Keratinocyte (primary cell): ENCODE measurements at regions not wholly inside any gene's neighbourhood (a gene's known extent, or its start where the extent isn't known, plus 50 kb on each side); places are given as distances from the start of the nearest gene placed in this dataset.

Source experiments
- DNase-seq: peaks from one replicate; pipeline ENCODE4 v3.0.0-alpha.2; 2011; ENCODE audit warnings: low read depth, missing footprints, low spot score
- FAIRE-seq: peaks from 2 replicates; lab custom pipeline; 2011; peaks lifted over from hg19 to GRCh38; lab: Jason Lieb, UNC
- H2AFZ ChIP-seq: 2 replicates; pipeline ENCODE4 v1.6.0; 2012; ENCODE audit warnings: low read length, control low read depth, inconsistent platforms; ENCODE audit not compliant: control insufficient read depth
- H3K27ac ChIP-seq: 2 replicates; pipeline ENCODE4 v1.5.1; 2011; ENCODE audit warnings: low read length; ENCODE audit not compliant: control insufficient read depth, insufficient read depth
- H3K27me3 ChIP-seq: 3 replicates; pipeline ENCODE4 v1.6.0; 2011; ENCODE audit warnings: low read length; ENCODE audit not compliant: control insufficient read depth, insufficient read depth; ENCODE audit errors: extremely low read depth
- H3K36me3 ChIP-seq, 2 experiments: 2 replicates in 1 of 2; 3 replicates in 1 of 2; pipeline ENCODE4 v1.5.1; 2011; ENCODE audit warnings: low read length in 2 of 2, mild to moderate bottlenecking in 1 of 2; ENCODE audit not compliant: control insufficient read depth in 2 of 2, insufficient read depth in 2 of 2; ENCODE audit errors: extremely low read depth in 1 of 2
- H3K4me1 ChIP-seq: 3 replicates; pipeline ENCODE4 v1.5.1; 2011; ENCODE audit warnings: low read length; ENCODE audit not compliant: control insufficient read depth, insufficient read depth; ENCODE audit errors: extremely low read depth
- H3K4me2 ChIP-seq: 3 replicates; pipeline ENCODE4 v1.6.0; 2011; ENCODE audit warnings: low read depth, low read length; ENCODE audit not compliant: control insufficient read depth, insufficient read depth; ENCODE audit errors: extremely low read depth
- H3K4me3 ChIP-seq, 3 experiments: fragments of 200-600 bp in 1 of 3; sonication (generic) in 1 of 3; 2 replicates in 2 of 3; 3 replicates in 1 of 3; pipeline ENCODE4 v1.5.1; 2011 to 2016; ENCODE audit warnings: low read length in 3 of 3, mild to moderate bottlenecking in 3 of 3, control low read depth in 2 of 3, inconsistent platforms in 1 of 3, low read depth in 1 of 3, mixed read lengths in 1 of 3, mixed run types in 1 of 3, moderate library complexity in 1 of 3; ENCODE audit not compliant: control insufficient read depth in 2 of 3, insufficient read depth in 2 of 3; ENCODE audit errors: extremely low read depth in 1 of 3
- H3K79me2 ChIP-seq: 2 replicates; pipeline ENCODE4 v1.6.0; 2012; ENCODE audit warnings: low read length; ENCODE audit not compliant: control insufficient read depth, insufficient read depth
- H3K9ac ChIP-seq: 3 replicates; pipeline ENCODE4 v1.6.0; 2011; ENCODE audit warnings: low read length; ENCODE audit not compliant: control insufficient read depth, insufficient read depth; ENCODE audit errors: extremely low read depth
- H3K9me1 ChIP-seq: 3 replicates; pipeline ENCODE4 v1.6.0; 2011; ENCODE audit warnings: low read length; ENCODE audit not compliant: control insufficient read depth, insufficient read depth; ENCODE audit errors: extremely low read depth
- H3K9me3 ChIP-seq: 2 replicates; pipeline ENCODE4 v1.5.1; 2012; ENCODE audit warnings: low read depth, low read length; ENCODE audit not compliant: control insufficient read depth
- H4K20me1 ChIP-seq: 3 replicates; pipeline ENCODE4 v1.6.0; 2011; ENCODE audit warnings: low read length; ENCODE audit not compliant: control insufficient read depth, insufficient read depth; ENCODE audit errors: extremely low read depth
- EZH2 ChIP-seq: IDR thresholded peaks from one replicate; pipeline ENCODE4 v1.6.1; 2012; ENCODE audit warnings: inconsistent platforms, mild to moderate bottlenecking, low read length, moderate library complexity
- dilution Hi-C: fragments of 300-500 bp; cut with MboI; formaldehyde crosslinking; loops from one replicate; pipeline ENCODE4 v1.7.0; 2020; ENCODE audit warnings: low sequenced_read_pairs; ENCODE audit not compliant: extremely low pct_ligation_motif_present
- TF ChIP-seq, protein P1 (sequence below), 3 experiments: IDR thresholded peaks in 1 of 3; conservative IDR thresholded peaks in 1 of 3; optimal IDR thresholded peaks in 1 of 3; 2 replicates in 2 of 3; 3 replicates in 1 of 3; pipeline versions ENCODE3 to v1.5.1; 2011; ENCODE audit warnings: low read length in 3 of 3, mild to moderate bottlenecking in 3 of 3, moderate library complexity in 2 of 3, control low read depth in 1 of 3, inconsistent platforms in 1 of 3; ENCODE audit not compliant: insufficient read depth in 2 of 3; ENCODE audit errors: extremely low read depth in 1 of 3

DNA sequence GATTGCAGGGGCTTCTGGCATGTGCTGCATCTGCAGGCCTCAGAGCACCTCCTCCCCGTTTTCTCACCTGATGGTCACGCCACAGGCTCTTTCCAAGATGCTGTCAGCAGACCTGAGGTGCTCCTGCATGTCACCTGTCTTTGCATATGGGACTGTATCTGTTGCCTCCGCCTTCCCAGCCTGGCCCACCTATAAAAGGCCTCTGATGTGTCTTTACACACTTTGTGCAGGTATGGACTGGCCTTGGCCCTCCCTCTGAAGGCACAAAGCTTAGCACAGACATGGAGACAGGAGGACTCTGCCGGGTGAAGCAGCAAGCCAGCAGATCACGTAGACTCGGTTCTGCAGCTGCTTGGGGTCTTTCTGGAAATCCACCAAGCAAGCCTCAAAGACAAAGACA, 220.9 kb upstream of the PPP2R2D start:
- Histone ChIP-seq H3K9me3 (peaks cover 16% of the 10 kb centered on the region), H3K27me3 (no peaks in the 10 kb centered on the region), H3K4me1 (no peaks in the 10 kb centered on the region), H3K4me3 (no peak overlapping the region), H3K9ac (no peak overlapping the region), H4K20me1 (no peaks in the 10 kb centered on the region), H3K36me3 (no peaks in the 10 kb centered on the region), H3K27ac (no peak overlapping the region), H3K79me2 (no peaks in the 10 kb centered on the region), H3K4me2 (no peak overlapping the region), H3K9me1 (no peaks in the 10 kb centered on the region), H2AFZ (no peak overlapping the region)
- dilution Hi-C loops: no loop called here
- DNase-seq: no peak
- no peak for FAIRE-seq
- TF ChIP-seq, protein P1, sequence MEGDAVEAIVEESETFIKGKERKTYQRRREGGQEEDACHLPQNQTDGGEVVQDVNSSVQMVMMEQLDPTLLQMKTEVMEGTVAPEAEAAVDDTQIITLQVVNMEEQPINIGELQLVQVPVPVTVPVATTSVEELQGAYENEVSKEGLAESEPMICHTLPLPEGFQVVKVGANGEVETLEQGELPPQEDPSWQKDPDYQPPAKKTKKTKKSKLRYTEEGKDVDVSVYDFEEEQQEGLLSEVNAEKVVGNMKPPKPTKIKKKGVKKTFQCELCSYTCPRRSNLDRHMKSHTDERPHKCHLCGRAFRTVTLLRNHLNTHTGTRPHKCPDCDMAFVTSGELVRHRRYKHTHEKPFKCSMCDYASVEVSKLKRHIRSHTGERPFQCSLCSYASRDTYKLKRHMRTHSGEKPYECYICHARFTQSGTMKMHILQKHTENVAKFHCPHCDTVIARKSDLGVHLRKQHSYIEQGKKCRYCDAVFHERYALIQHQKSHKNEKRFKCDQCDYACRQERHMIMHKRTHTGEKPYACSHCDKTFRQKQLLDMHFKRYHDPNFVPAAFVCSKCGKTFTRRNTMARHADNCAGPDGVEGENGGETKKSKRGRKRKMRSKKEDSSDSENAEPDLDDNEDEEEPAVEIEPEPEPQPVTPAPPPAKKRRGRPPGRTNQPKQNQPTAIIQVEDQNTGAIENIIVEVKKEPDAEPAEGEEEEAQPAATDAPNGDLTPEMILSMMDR (optimal IDR thresholded peaks at IDR 0.05 in 1 of 3, IDR thresholded peaks at IDR 0.05 in 1 of 3, conservative IDR thresholded peaks at IDR 0.05 in 1 of 3; ENCODE audit: extremely low read depth in 1 of 3, insufficient read depth in 2 of 3, low read length in 3 of 3): no peak
- no peak for TF ChIP-seq EZH2

DNA sequence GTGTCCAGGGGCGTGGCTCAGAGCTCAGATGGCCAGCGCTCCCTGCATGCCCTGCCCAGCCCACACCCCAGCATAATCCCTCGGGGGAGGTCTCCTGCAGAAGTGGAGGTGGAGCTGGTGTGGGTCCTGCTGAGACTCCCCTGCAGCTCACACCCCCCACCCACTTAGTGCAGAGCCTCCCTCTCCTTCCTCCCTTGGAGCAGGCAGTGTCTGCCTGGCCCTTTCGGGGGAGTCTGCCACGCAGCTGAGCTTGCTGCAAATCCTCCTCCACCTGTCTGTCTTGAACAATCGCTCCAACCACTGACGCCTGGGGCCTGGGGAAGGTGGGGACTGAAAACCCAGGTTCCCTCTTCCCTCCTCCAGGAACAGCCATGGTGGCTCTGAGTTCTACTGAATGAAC, 219.7 kb upstream of the PPP2R2D start:
- TF ChIP-seq, protein P1 (optimal IDR thresholded peaks at IDR 0.05 in 1 of 3, IDR thresholded peaks at IDR 0.05 in 1 of 3, conservative IDR thresholded peaks at IDR 0.05 in 1 of 3; ENCODE audit: extremely low read depth in 1 of 3, insufficient read depth in 2 of 3, low read length in 3 of 3): no peak
- TF ChIP-seq EZH2: no peak
- FAIRE-seq: no peak
- no peak for DNase-seq
- dilution Hi-C loops: no loop called here
- Histone ChIP-seq H3K4me1 (no peaks in the 10 kb centered on the region), H3K9me3 (peaks cover 13% of the 10 kb centered on the region), H3K4me2 (no peak overlapping the region), H2AFZ (no peak overlapping the region), H3K9ac (no peak overlapping the region), H3K4me3 (no peak overlapping the region), H3K79me2 (no peaks in the 10 kb centered on the region), H3K9me1 (no peaks in the 10 kb centered on the region), H3K27ac (no peak overlapping the region), H3K36me3 (no peaks in the 10 kb centered on the region), H3K27me3 (no peaks in the 10 kb centered on the region), H4K20me1 (no peaks in the 10 kb centered on the region)
